CD14-positive monocyte (primary cell): ENCODE measurements at regions not wholly inside any gene's neighbourhood (a gene's known extent, or its start where the extent isn't known, plus 50 kb on each side); places are given as distances from the start of the nearest gene placed in this dataset.
A peak's percentile ranks its signal among the peaks of the same experiment; 100 is the strongest.

ENCODE experiments used
- DNase-seq, 3 donors: peaks; one replicate each; pipeline ENCODE4 v3.0.0-alpha.2; 2011 to 2022
- H2AFZ ChIP-seq: 2 replicates; pipeline ENCODE4 v1.6.0; 2012; ENCODE audit warnings: mild to moderate bottlenecking, low read depth, low read length, inconsistent platforms; ENCODE audit not compliant: insufficient read depth, poor library complexity, severe bottlenecking
- H3K27ac ChIP-seq, 2 donors: 1 replicate in 1 of 2; 2 replicates in 1 of 2; pipeline ENCODE4 v1.5.1; 2012 to 2013; ENCODE audit warnings: low read length in 2 of 2, control low read depth in 1 of 2, inconsistent platforms in 1 of 2, low read depth in 1 of 2, mild to moderate bottlenecking in 1 of 2
- H3K27me3 ChIP-seq, 2 donors: one replicate each; pipeline versions ENCODE4 v1.6.0 to v1.6.1; 2011 to 2013; ENCODE audit warnings: low read length in 2 of 2; ENCODE audit not compliant: control insufficient read depth in 2 of 2, insufficient read depth in 2 of 2
- H3K36me3 ChIP-seq, 2 donors: replicated peaks in 1 of 2; 1 replicate in 1 of 2; 2 replicates in 1 of 2; pipeline versions ENCODE4 v1.5.1 to v1.6.1; 2012 to 2013; ENCODE audit warnings: low read length in 2 of 2, control low read depth in 1 of 2, inconsistent platforms in 1 of 2, mild to moderate bottlenecking in 1 of 2; ENCODE audit not compliant: insufficient read depth in 2 of 2, control insufficient read depth in 1 of 2
- H3K4me1 ChIP-seq, 2 donors: 1 replicate in 1 of 2; 2 replicates in 1 of 2; pipeline versions ENCODE4 v1.5.1 to v1.6.1; 2012 to 2013; ENCODE audit warnings: low read length in 2 of 2, control low read depth in 1 of 2, inconsistent platforms in 1 of 2, mild to moderate bottlenecking in 1 of 2, moderate library complexity in 1 of 2; ENCODE audit not compliant: insufficient read depth in 2 of 2, control insufficient read depth in 1 of 2
- H3K4me2 ChIP-seq: replicated peaks from 2 replicates; pipeline ENCODE3; 2012; ENCODE audit warnings: low read length, moderate library complexity, mild to moderate bottlenecking; ENCODE audit not compliant: poor library complexity, severe bottlenecking; ENCODE audit errors: extremely low read depth
- H3K4me3 ChIP-seq, 3 experiments: fragments of 200-600 bp in 1 of 3; sonication (generic) in 1 of 3; replicated peaks in 1 of 3; 1 replicate in 2 of 3; 2 replicates in 1 of 3; pipeline ENCODE4 v1.5.1; 2011 to 2013; ENCODE audit warnings: low read length in 3 of 3, mild to moderate bottlenecking in 3 of 3, control low read depth in 2 of 3, low read depth in 2 of 3, inconsistent platforms in 1 of 3, moderate library complexity in 1 of 3
- H3K79me2 ChIP-seq: 2 replicates; pipeline ENCODE4 v1.6.0; 2012; ENCODE audit warnings: mild to moderate bottlenecking, control low read depth, inconsistent platforms, low read length, moderate library complexity; ENCODE audit not compliant: insufficient read depth
- H3K9ac ChIP-seq: 2 replicates; pipeline ENCODE4 v1.6.0; 2017; ENCODE audit warnings: low read length, mild to moderate bottlenecking; ENCODE audit not compliant: insufficient read depth, poor library complexity, severe bottlenecking
- H3K9me3 ChIP-seq, 2 donors: replicated peaks in 1 of 2; 1 replicate in 1 of 2; 2 replicates in 1 of 2; pipeline versions ENCODE4 v1.5.1 to v1.6.1; 2012 to 2013; ENCODE audit warnings: low read length in 2 of 2, control low read depth in 1 of 2; ENCODE audit not compliant: control insufficient read depth in 1 of 2, insufficient read depth in 1 of 2
- H4K20me1 ChIP-seq: 2 replicates; pipeline ENCODE4 v1.6.0; 2012; ENCODE audit warnings: mild to moderate bottlenecking, low read length, control low read depth, moderate library complexity; ENCODE audit not compliant: insufficient read depth
- H3K27ac Mint-ChIP-seq, 7 donors: one replicate each; pipeline ENCODE4 v1.8.0; 2020; ENCODE audit warnings: mild to moderate bottlenecking in 7 of 7, mixed read lengths in 7 of 7, moderate library complexity in 6 of 7, inconsistent platforms in 2 of 7
- H3K27me3 Mint-ChIP-seq, 3 donors: one replicate each; pipeline ENCODE4 v1.8.0; 2021 to 2022; ENCODE audit warnings: low read depth in 3 of 3, mild to moderate bottlenecking in 3 of 3, mixed read lengths in 3 of 3, moderate library complexity in 3 of 3, inconsistent platforms in 1 of 3
- H3K36me3 Mint-ChIP-seq, 2 donors: one replicate each; pipeline ENCODE4 v1.8.0; 2020; ENCODE audit warnings: mixed read lengths in 2 of 2, inconsistent platforms in 1 of 2, mild to moderate bottlenecking in 1 of 2
- H3K4me1 Mint-ChIP-seq: one replicate; pipeline ENCODE4 v1.8.0; 2020; ENCODE audit warnings: mild to moderate bottlenecking, mixed read lengths
- H3K4me3 Mint-ChIP-seq, 2 donors: one replicate each; pipeline ENCODE4 v1.8.0; 2020; ENCODE audit warnings: mild to moderate bottlenecking in 2 of 2, mixed read lengths in 2 of 2, moderate library complexity in 1 of 2
- H3K9me3 Mint-ChIP-seq, 7 donors: one replicate each; pipeline ENCODE4 v1.8.0; 2020 to 2022; ENCODE audit warnings: mixed read lengths in 7 of 7, mild to moderate bottlenecking in 6 of 7, moderate library complexity in 6 of 7, inconsistent platforms in 2 of 7
- WGBS: methylation state at CpG from one replicate; pipeline ENCODE4 v1.1.5; 2013; ENCODE audit warnings: missing lambda C conversion rate; ENCODE audit not compliant: insufficient coverage; 5-methylcytosine and 5-hydroxymethylcytosine counted together
- intact Hi-C, 2 donors: fragments of 100-400 bp; cut with micrococcal nuclease; formaldehyde crosslinking; loops; one replicate each; pipeline versions ENCODE4 v1.15.0 to v1.15.1; 2023
- TF ChIP-seq, protein P1 (sequence below): fragments of 200-600 bp; IDR thresholded peaks from one replicate; pipeline ENCODE4 v1.8.0; 2022; ENCODE audit warnings: antibody characterized with exemption, mild to moderate bottlenecking

DNA sequence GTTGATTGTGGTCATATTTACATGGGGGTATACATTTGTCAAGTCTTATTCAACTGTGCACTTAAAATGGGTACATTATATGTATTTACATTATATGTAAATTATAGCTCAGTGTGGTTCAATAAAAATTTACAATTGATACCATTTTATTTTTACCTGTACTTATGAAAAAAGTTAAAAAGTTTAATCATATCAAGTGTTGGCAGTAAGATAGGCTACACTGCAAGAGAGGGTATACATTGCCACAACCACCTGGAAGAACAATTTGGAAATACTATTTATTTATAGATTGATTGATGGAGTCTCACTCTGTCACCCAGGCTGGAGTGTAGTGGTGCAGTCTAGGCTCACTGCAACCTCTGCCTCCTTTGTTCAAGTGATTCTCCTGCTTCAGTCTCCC, 453.3 kb downstream of the XYLT1 start:
- Histone ChIP-seq H3K79me2 (no peaks in the 10 kb centered on the region), H3K4me2 (no peak overlapping the region), H3K9me3 (no peaks in the 10 kb centered on the region), H4K20me1 (no peaks in the 10 kb centered on the region), H2AFZ (no peak overlapping the region), H3K36me3 (no peaks in the 10 kb centered on the region), H3K9ac (no peak overlapping the region), H3K27me3 (peaks cover 10% of the 10 kb centered on the region in 2 donors), H3K27ac (no peak overlapping the region), H3K4me1 (peaks cover 4 to 6% of the 10 kb centered on the region in 2 donors), H3K4me3 (no peak overlapping the region)
- TF ChIP-seq, protein P1, sequence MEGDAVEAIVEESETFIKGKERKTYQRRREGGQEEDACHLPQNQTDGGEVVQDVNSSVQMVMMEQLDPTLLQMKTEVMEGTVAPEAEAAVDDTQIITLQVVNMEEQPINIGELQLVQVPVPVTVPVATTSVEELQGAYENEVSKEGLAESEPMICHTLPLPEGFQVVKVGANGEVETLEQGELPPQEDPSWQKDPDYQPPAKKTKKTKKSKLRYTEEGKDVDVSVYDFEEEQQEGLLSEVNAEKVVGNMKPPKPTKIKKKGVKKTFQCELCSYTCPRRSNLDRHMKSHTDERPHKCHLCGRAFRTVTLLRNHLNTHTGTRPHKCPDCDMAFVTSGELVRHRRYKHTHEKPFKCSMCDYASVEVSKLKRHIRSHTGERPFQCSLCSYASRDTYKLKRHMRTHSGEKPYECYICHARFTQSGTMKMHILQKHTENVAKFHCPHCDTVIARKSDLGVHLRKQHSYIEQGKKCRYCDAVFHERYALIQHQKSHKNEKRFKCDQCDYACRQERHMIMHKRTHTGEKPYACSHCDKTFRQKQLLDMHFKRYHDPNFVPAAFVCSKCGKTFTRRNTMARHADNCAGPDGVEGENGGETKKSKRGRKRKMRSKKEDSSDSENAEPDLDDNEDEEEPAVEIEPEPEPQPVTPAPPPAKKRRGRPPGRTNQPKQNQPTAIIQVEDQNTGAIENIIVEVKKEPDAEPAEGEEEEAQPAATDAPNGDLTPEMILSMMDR: no peak
- no peak overlapping the region for H3K4me3 Mint-ChIP-seq
- DNase-seq: no peak
- intact Hi-C loops: no loop called here
- H3K27ac Mint-ChIP-seq: no peak overlapping the region
- peaks cover 0 to 6% (median 3%) of the 10 kb centered on the region in 7 donors for H3K9me3 Mint-ChIP-seq
- no peaks in the 10 kb centered on the region for H3K36me3 Mint-ChIP-seq
- peaks cover 8% of the 10 kb centered on the region for H3K4me1 Mint-ChIP-seq
- peaks cover 20 to 23% (median 20%) of the 10 kb centered on the region in 3 donors for H3K27me3 Mint-ChIP-seq

DNA sequence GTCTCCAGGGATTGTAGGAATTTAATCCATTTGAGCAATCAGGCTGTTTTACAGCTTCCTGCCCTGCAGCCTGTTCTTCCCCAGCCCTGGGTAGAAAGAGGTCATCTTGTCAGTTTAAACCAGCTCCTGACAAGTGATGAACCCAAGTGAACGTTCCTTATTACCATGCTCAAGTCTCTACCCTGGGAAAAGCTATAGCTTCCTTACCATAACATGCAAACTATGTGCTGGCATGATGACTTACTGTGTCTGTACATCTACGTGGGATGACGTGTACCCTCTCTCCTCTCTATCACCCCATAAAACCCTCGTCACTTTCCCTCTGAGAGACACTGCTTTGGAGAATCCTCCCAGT, 452.2 kb downstream of the XYLT1 start:
- intact Hi-C loops: no loop called here
- peaks cover 0 to 6% (median 3%) of the 10 kb centered on the region in 7 donors for H3K9me3 Mint-ChIP-seq
- no peak overlapping the region for H3K4me3 Mint-ChIP-seq
- TF ChIP-seq, protein P1: no peak
- H3K9me3 ChIP-seq: no peaks in the 10 kb centered on the region
- peaks cover under 1 to 3% of the 10 kb centered on the region in 2 donors for H3K4me1 ChIP-seq
- 73% methylated on average over 3 of the region's 4 CpGs for WGBS
- peak overlapping the region in 1 of 7 donors; percentile 7 for H3K27ac Mint-ChIP-seq
- no peak overlapping the region for H3K9ac ChIP-seq
- no peak overlapping the region for H3K27ac ChIP-seq
- H3K4me1 Mint-ChIP-seq: peaks cover 4% of the 10 kb centered on the region
- no peak overlapping the region for H2AFZ ChIP-seq
- no peaks in the 10 kb centered on the region for H4K20me1 ChIP-seq
- no peaks in the 10 kb centered on the region for H3K36me3 Mint-ChIP-seq
- peaks cover 10 to 19% (median 13%) of the 10 kb centered on the region in 3 donors for H3K27me3 Mint-ChIP-seq
- no peak overlapping the region for H3K4me3 ChIP-seq
- DNase-seq: no peak
- H3K27me3 ChIP-seq: peaks cover 3 to 4% of the 10 kb centered on the region in 2 donors
- no peaks in the 10 kb centered on the region for H3K79me2 ChIP-seq
- no peak overlapping the region for H3K4me2 ChIP-seq
- no peaks in the 10 kb centered on the region for H3K36me3 ChIP-seq
